NCI-H187 treated with DMSO at 0.1 percent for 48 hours (cell line): ENCODE measurements at regions not wholly inside any gene's neighbourhood (a gene's known extent, or its start where the extent isn't known, plus 50 kb on each side); places are given as distances from the start of the nearest gene placed in this dataset.
"Not testable (repeated sequence)": the region's sequence is repeated elsewhere in the genome, so short reads cannot be mapped to it uniquely, and the experiment has no call there.

Source experiments
- DNase-seq: peaks from one replicate; lab custom pipeline; 2025; lab: John Stamatoyannopoulos, UW

- DNase-seq: no peak
Measured at GRCh38 chr22:22977479-22978200, 90.0 kb downstream of the IGLL5 start.

GRCh38 chr22:22978637-22979036 lies 91.0 kb downstream of the IGLL5 start:
- DNase-seq: no peak

GRCh38 chr22:22979121-22979724 lies 91.1 kb upstream of the GNAZ start:
- DNase-seq: no peak

GRCh38 chr22:22979954-22980353 lies 90.4 kb upstream of the GNAZ start:
- no peak for DNase-seq

GRCh38 chr22:22981670-22982571 lies 88.4 kb upstream of the GNAZ start:
- no peak for DNase-seq

- DNase-seq: no peak
Measured at GRCh38 chr22:22982616-22983015, 87.7 kb upstream of the GNAZ start.

GRCh38 chr22:22983123-22983522 lies 87.2 kb upstream of the GNAZ start:
- no peak for DNase-seq

GRCh38 chr22:22983816-22984215 lies 86.5 kb upstream of the GNAZ start:
- no peak for DNase-seq

GRCh38 chr22:22984967-22985366 lies 85.4 kb upstream of the GNAZ start:
- no peak for DNase-seq

- no peak for DNase-seq
Measured at GRCh38 chr22:22986008-22986407, 84.3 kb upstream of the GNAZ start.

GRCh38 chr22:22986640-22987039 lies 83.7 kb upstream of the GNAZ start:
- no peak for DNase-seq

- no peak for DNase-seq
Measured at GRCh38 chr22:22988150-22988549, 82.2 kb upstream of the GNAZ start.

- no peak for DNase-seq
Measured at GRCh38 chr22:22988785-22989184, 81.5 kb upstream of the GNAZ start.

GRCh38 chr22:22989856-22990255 lies 80.5 kb upstream of the GNAZ start:
- DNase-seq: no peak

GRCh38 chr22:22990711-22991505 lies 79.4 kb upstream of the GNAZ start:
- not testable (repeated sequence) for DNase-seq

- DNase-seq: no peak
Measured at GRCh38 chr22:22992474-22992873, 77.8 kb upstream of the GNAZ start.

GRCh38 chr22:22993184-22993583 lies 77.1 kb upstream of the GNAZ start:
- no peak for DNase-seq

- DNase-seq: no peak
Measured at GRCh38 chr22:22995166-22995565, 75.2 kb upstream of the GNAZ start.

- DNase-seq: no peak
Measured at GRCh38 chr22:22996511-22997261, 73.6 kb upstream of the GNAZ start.

GRCh38 chr22:22997262-22997898 lies 72.9 kb upstream of the GNAZ start:
- DNase-seq: no peak

GRCh38 chr22:22997988-22998387 lies 72.3 kb upstream of the GNAZ start:
- DNase-seq: no peak
